ENCODE measurements at regions not wholly inside any gene's neighbourhood (a gene's known extent, or its start where the extent isn't known, plus 50 kb on each side); places are given as distances from the start of the nearest gene placed in this dataset.

DNA sequence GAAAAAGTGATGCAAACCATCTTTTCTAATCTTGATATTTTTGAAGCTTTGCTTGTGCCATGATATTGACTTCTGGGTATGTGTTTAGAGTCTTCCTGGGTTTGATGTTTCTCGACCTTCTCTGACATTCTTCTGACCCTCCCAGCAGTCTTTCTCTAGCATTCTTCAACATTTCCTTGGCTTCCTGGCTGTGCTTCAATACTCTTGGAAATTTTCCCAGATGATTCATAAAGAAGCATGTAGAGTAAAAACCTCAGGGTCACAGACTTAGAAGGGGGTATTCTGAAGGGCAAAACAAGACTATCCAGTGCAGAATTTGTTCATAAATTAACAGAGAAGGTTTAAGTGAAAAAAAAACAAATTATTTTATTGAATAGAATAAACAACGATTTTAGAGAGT lies 946.3 kb upstream of the PCDH9 start:
- no peak overlapping the region for H4K91ac ChIP-seq (replicated peaks; ENCODE audit: insufficient read length, low read length)
- H2BK5ac ChIP-seq (ENCODE audit: low read depth, low read length): no peak overlapping the region
- H4K20me1 ChIP-seq (replicated peaks in 1 of 2; ENCODE audit: control insufficient read depth in 1 of 2, insufficient read depth in 2 of 2, low read length in 2 of 2): no peaks in the 10 kb centered on the region
- H3K4me1 ChIP-seq (replicated peaks in 1 of 4; ENCODE audit: control insufficient read depth in 3 of 4, insufficient read depth in 4 of 4, low read length in 3 of 4): no peaks in the 10 kb centered on the region
- H2AFZ ChIP-seq (ENCODE audit: low read length): no peak overlapping the region
- FAIRE-seq: no peak
- H3K27me3 ChIP-seq (replicated peaks in 1 of 4; ENCODE audit: control insufficient read depth in 3 of 4, extremely low read depth in 1 of 4, insufficient read depth in 3 of 4, low read length in 3 of 4): no peaks in the 10 kb centered on the region
- no peak overlapping the region for H3K4me2 ChIP-seq (ENCODE audit: insufficient read depth in 1 of 2, low read depth in 2 of 2, low read length in 2 of 2)
- no peak overlapping the region for H2BK120ac ChIP-seq (replicated peaks; ENCODE audit: low read depth, low read length)
- no peak for DNase-seq (ENCODE audit: low read depth in 1 of 2, low spot score in 2 of 2)
- H3K9me3 ChIP-seq (ENCODE audit: insufficient read depth in 2 of 2, low read depth in 1 of 2, low read length in 1 of 2): no peaks in the 10 kb centered on the region
- H4K5ac ChIP-seq (ENCODE audit: insufficient read length, low read depth, low read length): no peak overlapping the region
- no peak overlapping the region for H3K27ac ChIP-seq (ENCODE audit: low read depth, low read length)
- H4K8ac ChIP-seq (ENCODE audit: extremely low read depth, insufficient read depth, low read length): no peak overlapping the region
- no peak overlapping the region for H3K56ac ChIP-seq (replicated peaks; ENCODE audit: insufficient read length, low read depth, low read length)
- no peak overlapping the region for H3K14ac ChIP-seq (ENCODE audit: insufficient read length)
- no peak overlapping the region for H3K4me3 ChIP-seq (ENCODE audit: extremely low read depth in 1 of 4, insufficient read depth in 2 of 4, low read depth in 3 of 4, low read length in 4 of 4)
- no peaks in the 10 kb centered on the region for H3K79me2 ChIP-seq (ENCODE audit: control insufficient read depth in 1 of 2, insufficient read depth in 2 of 2, low read length in 2 of 2)
- CTCF ChIA-PET (ENCODE audit: partially characterized antibody): no interaction called here
- POLR2A ChIA-PET (ENCODE audit: partially characterized antibody): no interaction called here
- no peaks in the 10 kb centered on the region for H3K79me1 ChIP-seq (ENCODE audit: low read depth, low read length)
- H2BK15ac ChIP-seq (ENCODE audit: low read length): no peak overlapping the region
- no peak overlapping the region for H2BK20ac ChIP-seq (ENCODE audit: low read length)
- no peak overlapping the region for H3K23ac ChIP-seq (ENCODE audit: insufficient read length)
- H2AK5ac ChIP-seq (ENCODE audit: low read depth, low read length): no peak overlapping the region
- H3K23me2 ChIP-seq (ENCODE audit: low read depth, low read length): no peaks in the 10 kb centered on the region
- no peak overlapping the region for H2BK12ac ChIP-seq (ENCODE audit: low read depth, low read length)
- H3K36me3 ChIP-seq (ENCODE audit: control insufficient read depth in 2 of 4, insufficient read depth in 4 of 4, low read length in 3 of 4): no peaks in the 10 kb centered on the region
- no peak overlapping the region for H3K9ac ChIP-seq (replicated peaks in 1 of 4; ENCODE audit: extremely low read depth in 1 of 4, low read depth in 3 of 4, low read length in 3 of 4)
- no peak overlapping the region for H3K18ac ChIP-seq (ENCODE audit: extremely low read depth, low read length)
- 89% methylated on average over 2 of the region's 2 CpGs; no CpG with 5 or more reads in 1 of the 2 experiments for WGBS, 2 experiments (ENCODE audit: extremely low coverage in 1 of 2, insufficient coverage in 1 of 2, insufficient read length in 1 of 2, insufficient replicate concordance in 2 of 2, low coverage in 1 of 2, low lambda C conversion rate in 2 of 2, missing lambda C conversion rate in 1 of 2)
- no peak overlapping the region for H3K4ac ChIP-seq (replicated peaks; ENCODE audit: insufficient read length, low read depth, low read length)
- TF ChIP-seq POU5F1 (IDR thresholded peaks at IDR 0.05; ENCODE audit: low read depth, low read length) (no peak), CBX8 (IDR thresholded peaks at IDR 0.05; ENCODE audit: borderline replicate concordance, low read depth, low read length) (no peak), RFX5 (IDR thresholded peaks at IDR 0.05; ENCODE audit: borderline replicate concordance, low read depth, low read length) (no peak), YY1 (IDR thresholded peaks at IDR 0.05; ENCODE audit: low read depth, low read length) (no peak), TAF1 (IDR thresholded peaks at IDR 0.05; ENCODE audit: low read depth, low read length) (no peak), FOSL1 (IDR thresholded peaks at IDR 0.05; ENCODE audit: insufficient read depth, low read depth, low read length) (no peak)

Measured in H1 (cell line).